Bronchial epithelial cell (primary cell): ENCODE measurements at regions not wholly inside any gene's neighbourhood (a gene's known extent, or its start where the extent isn't known, plus 50 kb on each side); places are given as distances from the start of the nearest gene placed in this dataset.

Source experiments
- DNase-seq: peaks from one replicate; pipeline ENCODE4 v3.0.0-alpha.2; 2010; ENCODE audit warnings: low read depth
- FAIRE-seq: peaks from 2 replicates; lab custom pipeline; 2011; peaks lifted over from hg19 to GRCh38; lab: Jason Lieb, UNC
- H3K27me3 ChIP-seq: 2 replicates; pipeline ENCODE4 v1.5.1; 2011; ENCODE audit warnings: low read length; ENCODE audit not compliant: control insufficient read depth, insufficient read depth
- H3K36me3 ChIP-seq: 2 replicates; pipeline ENCODE4 v1.5.1; 2011; ENCODE audit warnings: low read length; ENCODE audit not compliant: control insufficient read depth, insufficient read depth
- H3K4me3 ChIP-seq: 2 replicates; pipeline ENCODE4 v1.5.1; 2011; ENCODE audit warnings: mild to moderate bottlenecking, low read depth, low read length, control low read depth
- CTCF ChIP-seq: IDR thresholded peaks from 2 replicates; pipeline ENCODE4 v1.5.1; 2011; ENCODE audit warnings: mild to moderate bottlenecking, moderate library complexity, low read length, control low read depth, inconsistent platforms; ENCODE audit not compliant: insufficient read depth, severe bottlenecking

- Histone ChIP-seq H3K27me3 (no peaks in the 10 kb centered on the region), H3K36me3 (no peaks in the 10 kb centered on the region), H3K4me3 (no peak overlapping the region)
- FAIRE-seq (no peak), DNase-seq (no peak)
- no peak for TF ChIP-seq CTCF
Measured at GRCh38 chr2:150847578-150847977, 360.1 kb upstream of the RND3 start.

- no peak overlapping the region for H3K4me3 ChIP-seq
- H3K36me3 ChIP-seq = no peaks in the 10 kb centered on the region
- DNase-seq (no peak), FAIRE-seq (no peak)
- TF ChIP-seq CTCF = no peak
- H3K27me3 ChIP-seq = no peaks in the 10 kb centered on the region
Measured at GRCh38 chr2:150846691-150847090, 359.2 kb upstream of the RND3 start.

GRCh38 chr2:150832686-150833085 lies 345.2 kb upstream of the RND3 start:
- H3K36me3 ChIP-seq = no peaks in the 10 kb centered on the region
- H3K4me3 ChIP-seq = no peak overlapping the region
- FAIRE-seq = no peak
- DNase-seq = no peak
- no peak for TF ChIP-seq CTCF
- no peaks in the 10 kb centered on the region for H3K27me3 ChIP-seq

GRCh38 chr2:150824118-150824517 lies 336.7 kb upstream of the RND3 start:
- Histone ChIP-seq H3K4me3 (no peak overlapping the region), H3K27me3 (no peaks in the 10 kb centered on the region), H3K36me3 (no peaks in the 10 kb centered on the region)
- no peak for TF ChIP-seq CTCF
- DNase-seq (peak; percentile 54), FAIRE-seq (no peak)

- Histone ChIP-seq H3K36me3 (no peaks in the 10 kb centered on the region), H3K4me3 (no peak overlapping the region), H3K27me3 (no peaks in the 10 kb centered on the region)
- no peak for FAIRE-seq
- TF ChIP-seq CTCF = no peak
- DNase-seq = no peak
Measured at GRCh38 chr2:150817422-150817821, 330.0 kb upstream of the RND3 start.

- no peak for DNase-seq
- TF ChIP-seq CTCF = no peak
- Histone ChIP-seq H3K27me3 (no peaks in the 10 kb centered on the region), H3K36me3 (no peaks in the 10 kb centered on the region), H3K4me3 (no peak overlapping the region)
- FAIRE-seq = no peak
Measured at GRCh38 chr2:150812664-150813367, 325.3 kb upstream of the RND3 start.
